Panc1 (cell line): ENCODE measurements at regions not wholly inside any gene's neighbourhood (a gene's known extent, or its start where the extent isn't known, plus 50 kb on each side); places are given as distances from the start of the nearest gene placed in this dataset.

Experiments used
- ATAC-seq: fragments of 200-7000 bp; cut with Tn5 transposase; 2 replicates; pipeline ENCODE4 v1.9.1; 2020; ENCODE audit warnings: mild to moderate bottlenecking, moderate library complexity
- BruUV-seq: library from RNA; stranded (reverse); fragments of 400-500 nt; replicated peaks from 2 replicates; lab custom pipeline; 2021; lab: Mats Ljungman, UMichigan
- CTCF ChIA-PET: fragments of 300-600 bp; sonication (Branson Sonifier 250); formaldehyde crosslinking; loops from one replicate; lab custom pipeline; 2022; ENCODE audit warnings: antibody characterized with exemption; lab: Charles Lee
- POLR2A ChIA-PET: fragments of 300-600 bp; sonication (Branson Sonifier 250); formaldehyde crosslinking; loops from one replicate; lab custom pipeline; 2022; ENCODE audit warnings: antibody characterized with exemption; lab: Charles Lee
- DNase-seq: peaks from one replicate; pipeline ENCODE4 v3.0.0-alpha.2; 2010; ENCODE audit warnings: low read depth, low spot score
- H3K27ac ChIP-seq: 2 replicates; pipeline ENCODE4 v1.5.1; 2011; ENCODE audit warnings: mild to moderate bottlenecking, low read length, inconsistent platforms
- H3K27me3 ChIP-seq: fragments of 200-500 bp; sonication (Bioruptor generic); 2 replicates; pipeline ENCODE4 v1.6.0; 2014; ENCODE audit warnings: low read length, inconsistent platforms; ENCODE audit not compliant: control insufficient read depth, insufficient read depth
- H3K36me3 ChIP-seq: fragments of 200-500 bp; sonication (Bioruptor generic); 2 replicates; pipeline ENCODE4 v1.5.1; 2014; ENCODE audit warnings: inconsistent platforms, mild to moderate bottlenecking, low read length, moderate library complexity; ENCODE audit not compliant: control insufficient read depth, insufficient read depth
- H3K4me1 ChIP-seq: 2 replicates; pipeline ENCODE4 v1.5.1; 2011; ENCODE audit warnings: inconsistent platforms, mild to moderate bottlenecking, low read length, moderate library complexity; ENCODE audit not compliant: control insufficient read depth, insufficient read depth
- H3K4me3 ChIP-seq, 2 experiments: 2 replicates each; pipeline ENCODE4 v1.5.1; 2011 to 2012; ENCODE audit warnings: low read depth in 2 of 2, low read length in 2 of 2, mild to moderate bottlenecking in 2 of 2, inconsistent platforms in 1 of 2, moderate library complexity in 1 of 2
- H3K9me3 ChIP-seq: fragments of 200-500 bp; sonication (Bioruptor generic); 2 replicates; pipeline ENCODE4 v1.5.1; 2014; ENCODE audit warnings: low read depth, mild to moderate bottlenecking, inconsistent platforms, low read length, moderate library complexity; ENCODE audit not compliant: control insufficient read depth, insufficient read depth
- POLR2AphosphoS5 ChIP-seq: IDR thresholded peaks from 2 replicates; pipeline ENCODE4 v1.6.1; 2012; ENCODE audit warnings: mild to moderate bottlenecking, low read depth, low read length, moderate library complexity
- SIN3A ChIP-seq: IDR thresholded peaks from 2 replicates; pipeline ENCODE4 v1.6.1; 2012; ENCODE audit warnings: low read depth, mild to moderate bottlenecking, low read length, moderate library complexity, borderline replicate concordance; ENCODE audit not compliant: insufficient read depth
- TCF7L2 ChIP-seq: IDR thresholded peaks from 2 replicates; pipeline ENCODE4 v1.6.1; 2011; ENCODE audit warnings: mild to moderate bottlenecking, low read depth, low read length, inconsistent platforms
- in situ Hi-C: cut with HindIII; loops from 2 replicates; pipeline ENCODE4 v1.10.0; 2016; ENCODE audit warnings: low sequenced_read_pairs, low pct_unique_long_range_greater_than_20kb
- intact Hi-C: fragments of 100-400 bp; cut with micrococcal nuclease; formaldehyde crosslinking; loops from one replicate; pipeline ENCODE4 v1.10.0; 2022; ENCODE audit not compliant: unreplicated experiment
- TF ChIP-seq, protein P1 (sequence below): fragments of 450-650 bp; IDR thresholded peaks from 2 replicates; pipeline ENCODE4 v1.5.1; 2017; ENCODE audit warnings: mild to moderate bottlenecking
- TF ChIP-seq, protein P2 (sequence below), 2 experiments: IDR thresholded peaks; 2 replicates each; pipeline ENCODE4 v1.6.1; 2011 to 2012; ENCODE audit warnings: low read depth in 2 of 2, control low read depth in 1 of 2, low read length in 1 of 2, mild to moderate bottlenecking in 1 of 2, moderate library complexity in 1 of 2; ENCODE audit not compliant: insufficient read depth in 1 of 2

DNA sequence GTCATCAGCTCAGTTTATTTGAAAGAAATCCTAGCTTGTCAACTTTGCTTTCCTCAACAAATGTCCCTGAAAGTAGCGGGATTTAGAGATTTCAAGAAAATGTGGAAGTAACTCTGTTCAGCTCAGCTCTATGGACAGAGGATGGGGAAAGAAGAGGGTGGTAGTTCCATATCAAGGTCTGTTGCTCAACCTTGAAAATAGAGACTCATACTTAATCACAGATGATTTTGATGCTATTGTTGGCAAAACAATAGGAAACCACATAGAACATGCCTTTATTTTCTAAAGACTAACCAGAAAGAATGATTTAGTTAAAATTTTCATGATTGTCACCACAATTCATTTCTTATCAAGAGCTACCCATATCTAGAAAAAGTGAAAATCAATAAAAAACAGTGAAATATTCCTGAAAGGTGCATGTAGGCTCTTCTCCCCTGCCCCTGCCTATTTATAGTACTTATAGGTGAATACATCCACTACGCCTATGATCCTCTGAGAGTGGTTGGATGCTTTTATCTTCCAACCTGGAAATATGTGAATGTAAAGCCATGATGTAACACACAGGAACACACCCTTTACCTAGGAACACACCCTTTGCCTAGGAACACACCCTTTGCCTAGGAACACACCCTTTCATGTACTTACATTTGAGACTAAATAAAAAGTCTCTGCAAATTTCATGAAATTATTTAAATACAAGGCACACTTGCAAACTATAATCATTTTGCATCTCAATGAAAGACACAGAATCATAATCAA is 65.8 kb downstream of the ETAA1 start:
- no peaks in the 10 kb centered on the region for H3K4me1 ChIP-seq
- POLR2A ChIA-PET = no interaction called here
- intact Hi-C loops = no loop called here
- BruUV-seq = no TSS peak
- H3K4me3 ChIP-seq = no peak overlapping the region
- no peak overlapping the region for H3K27ac ChIP-seq
- DNase-seq = no peak
- H3K27me3 ChIP-seq = no peaks in the 10 kb centered on the region
- TF ChIP-seq SIN3A (no peak), POLR2AphosphoS5 (no peak), TCF7L2 (no peak)
- TF ChIP-seq, protein P1, sequence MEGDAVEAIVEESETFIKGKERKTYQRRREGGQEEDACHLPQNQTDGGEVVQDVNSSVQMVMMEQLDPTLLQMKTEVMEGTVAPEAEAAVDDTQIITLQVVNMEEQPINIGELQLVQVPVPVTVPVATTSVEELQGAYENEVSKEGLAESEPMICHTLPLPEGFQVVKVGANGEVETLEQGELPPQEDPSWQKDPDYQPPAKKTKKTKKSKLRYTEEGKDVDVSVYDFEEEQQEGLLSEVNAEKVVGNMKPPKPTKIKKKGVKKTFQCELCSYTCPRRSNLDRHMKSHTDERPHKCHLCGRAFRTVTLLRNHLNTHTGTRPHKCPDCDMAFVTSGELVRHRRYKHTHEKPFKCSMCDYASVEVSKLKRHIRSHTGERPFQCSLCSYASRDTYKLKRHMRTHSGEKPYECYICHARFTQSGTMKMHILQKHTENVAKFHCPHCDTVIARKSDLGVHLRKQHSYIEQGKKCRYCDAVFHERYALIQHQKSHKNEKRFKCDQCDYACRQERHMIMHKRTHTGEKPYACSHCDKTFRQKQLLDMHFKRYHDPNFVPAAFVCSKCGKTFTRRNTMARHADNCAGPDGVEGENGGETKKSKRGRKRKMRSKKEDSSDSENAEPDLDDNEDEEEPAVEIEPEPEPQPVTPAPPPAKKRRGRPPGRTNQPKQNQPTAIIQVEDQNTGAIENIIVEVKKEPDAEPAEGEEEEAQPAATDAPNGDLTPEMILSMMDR = no peak
- TF ChIP-seq, protein P2, sequence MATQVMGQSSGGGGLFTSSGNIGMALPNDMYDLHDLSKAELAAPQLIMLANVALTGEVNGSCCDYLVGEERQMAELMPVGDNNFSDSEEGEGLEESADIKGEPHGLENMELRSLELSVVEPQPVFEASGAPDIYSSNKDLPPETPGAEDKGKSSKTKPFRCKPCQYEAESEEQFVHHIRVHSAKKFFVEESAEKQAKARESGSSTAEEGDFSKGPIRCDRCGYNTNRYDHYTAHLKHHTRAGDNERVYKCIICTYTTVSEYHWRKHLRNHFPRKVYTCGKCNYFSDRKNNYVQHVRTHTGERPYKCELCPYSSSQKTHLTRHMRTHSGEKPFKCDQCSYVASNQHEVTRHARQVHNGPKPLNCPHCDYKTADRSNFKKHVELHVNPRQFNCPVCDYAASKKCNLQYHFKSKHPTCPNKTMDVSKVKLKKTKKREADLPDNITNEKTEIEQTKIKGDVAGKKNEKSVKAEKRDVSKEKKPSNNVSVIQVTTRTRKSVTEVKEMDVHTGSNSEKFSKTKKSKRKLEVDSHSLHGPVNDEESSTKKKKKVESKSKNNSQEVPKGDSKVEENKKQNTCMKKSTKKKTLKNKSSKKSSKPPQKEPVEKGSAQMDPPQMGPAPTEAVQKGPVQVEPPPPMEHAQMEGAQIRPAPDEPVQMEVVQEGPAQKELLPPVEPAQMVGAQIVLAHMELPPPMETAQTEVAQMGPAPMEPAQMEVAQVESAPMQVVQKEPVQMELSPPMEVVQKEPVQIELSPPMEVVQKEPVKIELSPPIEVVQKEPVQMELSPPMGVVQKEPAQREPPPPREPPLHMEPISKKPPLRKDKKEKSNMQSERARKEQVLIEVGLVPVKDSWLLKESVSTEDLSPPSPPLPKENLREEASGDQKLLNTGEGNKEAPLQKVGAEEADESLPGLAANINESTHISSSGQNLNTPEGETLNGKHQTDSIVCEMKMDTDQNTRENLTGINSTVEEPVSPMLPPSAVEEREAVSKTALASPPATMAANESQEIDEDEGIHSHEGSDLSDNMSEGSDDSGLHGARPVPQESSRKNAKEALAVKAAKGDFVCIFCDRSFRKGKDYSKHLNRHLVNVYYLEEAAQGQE (IDR thresholded peaks at IDR 0.05; ENCODE audit: insufficient read depth in 1 of 2, low read depth in 2 of 2, low read length in 1 of 2) = no peak
- in situ Hi-C loops = no loop called here
- CTCF ChIA-PET = no interaction called here
- ATAC-seq = no peak
- no peaks in the 10 kb centered on the region for H3K36me3 ChIP-seq
- H3K9me3 ChIP-seq = no peaks in the 10 kb centered on the region

DNA sequence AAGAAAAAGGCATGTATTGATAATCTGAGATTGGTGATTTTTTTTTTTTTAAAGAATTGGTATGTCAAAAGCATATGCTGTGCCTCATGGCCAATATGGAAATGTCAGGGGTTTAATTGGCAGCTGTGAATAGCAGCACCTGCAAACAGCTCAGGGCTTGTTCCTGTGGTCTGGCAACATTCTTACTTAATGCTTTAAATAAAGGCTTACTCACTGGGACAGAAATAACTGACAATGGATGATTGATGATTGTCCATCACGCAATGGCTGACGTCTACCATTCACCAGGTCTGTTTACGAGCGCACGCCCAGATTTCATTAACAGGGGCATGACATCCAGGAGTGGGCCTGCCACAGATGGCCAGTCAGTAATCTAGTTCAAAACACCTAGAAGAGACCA is 66.7 kb downstream of the ETAA1 start:
- TF ChIP-seq, protein P2 (IDR thresholded peaks at IDR 0.05; ENCODE audit: insufficient read depth in 1 of 2, low read depth in 2 of 2, low read length in 1 of 2) = no peak
- TF ChIP-seq POLR2AphosphoS5 = no peak
- no peak for TF ChIP-seq SIN3A
- no peak for TF ChIP-seq TCF7L2
- TF ChIP-seq, protein P1 = no peak
- in situ Hi-C loops = no loop called here
- no peak overlapping the region for H3K4me3 ChIP-seq
- ATAC-seq (no peak), DNase-seq (no peak)
- no peaks in the 10 kb centered on the region for H3K4me1 ChIP-seq
- H3K27me3 ChIP-seq = no peaks in the 10 kb centered on the region
- ChIA-PET POLR2A (no interaction called here), CTCF (no interaction called here)
- no TSS peak for BruUV-seq
- H3K9me3 ChIP-seq = no peaks in the 10 kb centered on the region
- H3K36me3 ChIP-seq = no peaks in the 10 kb centered on the region
- intact Hi-C loops = no loop called here
- H3K27ac ChIP-seq = no peak overlapping the region
